IPS-18a (cell line): ENCODE measurements at regions not wholly inside any gene's neighbourhood (a gene's known extent, or its start where the extent isn't known, plus 50 kb on each side); places are given as distances from the start of the nearest gene placed in this dataset.

ENCODE experiments used
- H3K27ac ChIP-seq: one replicate; pipeline ENCODE4 v1.5.1; 2013; ENCODE audit warnings: low read length
- H3K27me3 ChIP-seq: one replicate; pipeline ENCODE4 v1.6.1; 2013; ENCODE audit warnings: mild to moderate bottlenecking, low read length; ENCODE audit not compliant: control insufficient read depth, insufficient read depth
- H3K36me3 ChIP-seq: one replicate; pipeline ENCODE4 v1.6.1; 2013; ENCODE audit warnings: low read depth, low read length; ENCODE audit not compliant: control insufficient read depth
- H3K4me1 ChIP-seq: one replicate; pipeline ENCODE4 v1.6.1; 2013; ENCODE audit warnings: low read depth, low read length; ENCODE audit not compliant: control insufficient read depth
- H3K4me3 ChIP-seq: one replicate; pipeline ENCODE4 v1.5.1; 2013; ENCODE audit warnings: low read length
- H3K9ac ChIP-seq: one replicate; pipeline ENCODE4 v1.6.1; 2013; ENCODE audit warnings: mild to moderate bottlenecking, low read length, moderate library complexity
- H3K9me3 ChIP-seq: one replicate; pipeline ENCODE4 v1.6.1; 2013; ENCODE audit warnings: low read depth, low read length; ENCODE audit not compliant: control insufficient read depth

- Histone ChIP-seq H3K27me3 (no peaks in the 10 kb centered on the region), H3K9me3 (no peaks in the 10 kb centered on the region), H3K4me1 (no peaks in the 10 kb centered on the region), H3K4me3 (no peak overlapping the region), H3K36me3 (no peaks in the 10 kb centered on the region), H3K27ac (no peak overlapping the region), H3K9ac (no peak overlapping the region)
Measured at GRCh38 chr17:72426321-72426720, 305.5 kb downstream of the SOX9 start.

GRCh38 chr17:72426948-72427760 lies 306.3 kb downstream of the SOX9 start:
- H3K4me1 ChIP-seq, result no peaks in the 10 kb centered on the region
- no peak overlapping the region for H3K27ac ChIP-seq
- no peak overlapping the region for H3K4me3 ChIP-seq
- no peak overlapping the region for H3K9ac ChIP-seq
- H3K36me3 ChIP-seq, result no peaks in the 10 kb centered on the region
- no peaks in the 10 kb centered on the region for H3K27me3 ChIP-seq
- H3K9me3 ChIP-seq, result no peaks in the 10 kb centered on the region

- no peaks in the 10 kb centered on the region for H3K9me3 ChIP-seq
- no peak overlapping the region for H3K4me3 ChIP-seq
- no peak overlapping the region for H3K27ac ChIP-seq
- H3K9ac ChIP-seq, result no peak overlapping the region
- no peaks in the 10 kb centered on the region for H3K4me1 ChIP-seq
- no peaks in the 10 kb centered on the region for H3K36me3 ChIP-seq
- H3K27me3 ChIP-seq, result no peaks in the 10 kb centered on the region
Measured at GRCh38 chr17:72427761-72428109, 306.9 kb downstream of the SOX9 start.

- H3K9ac ChIP-seq, result no peak overlapping the region
- no peaks in the 10 kb centered on the region for H3K9me3 ChIP-seq
- H3K36me3 ChIP-seq, result no peaks in the 10 kb centered on the region
- no peak overlapping the region for H3K4me3 ChIP-seq
- H3K27me3 ChIP-seq, result no peaks in the 10 kb centered on the region
- H3K4me1 ChIP-seq, result no peaks in the 10 kb centered on the region
- no peak overlapping the region for H3K27ac ChIP-seq
Measured at GRCh38 chr17:72429066-72429638, 308.3 kb downstream of the SOX9 start.

- Histone ChIP-seq H3K27me3 (no peaks in the 10 kb centered on the region), H3K9me3 (no peaks in the 10 kb centered on the region), H3K36me3 (no peaks in the 10 kb centered on the region), H3K9ac (no peak overlapping the region), H3K4me3 (no peak overlapping the region), H3K4me1 (no peaks in the 10 kb centered on the region), H3K27ac (no peak overlapping the region)
Measured at GRCh38 chr17:72430611-72431432, 310.0 kb downstream of the SOX9 start.

GRCh38 chr17:72432143-72432621 lies 311.4 kb downstream of the SOX9 start:
- Histone ChIP-seq H3K4me1 (no peaks in the 10 kb centered on the region), H3K36me3 (no peaks in the 10 kb centered on the region), H3K9me3 (no peaks in the 10 kb centered on the region), H3K27ac (no peak overlapping the region), H3K27me3 (no peaks in the 10 kb centered on the region), H3K4me3 (no peak overlapping the region), H3K9ac (no peak overlapping the region)

GRCh38 chr17:72432881-72433280 lies 312.1 kb downstream of the SOX9 start:
- H3K27me3 ChIP-seq, result no peaks in the 10 kb centered on the region
- H3K4me3 ChIP-seq, result no peak overlapping the region
- no peak overlapping the region for H3K9ac ChIP-seq
- H3K4me1 ChIP-seq, result no peaks in the 10 kb centered on the region
- no peaks in the 10 kb centered on the region for H3K9me3 ChIP-seq
- no peaks in the 10 kb centered on the region for H3K36me3 ChIP-seq
- H3K27ac ChIP-seq, result no peak overlapping the region

GRCh38 chr17:72433797-72434196 lies 313.0 kb downstream of the SOX9 start:
- Histone ChIP-seq H3K4me3 (no peak overlapping the region), H3K36me3 (no peaks in the 10 kb centered on the region), H3K27ac (no peak overlapping the region), H3K9me3 (no peaks in the 10 kb centered on the region), H3K27me3 (no peaks in the 10 kb centered on the region), H3K4me1 (no peaks in the 10 kb centered on the region), H3K9ac (no peak overlapping the region)

- H3K4me3 ChIP-seq, result no peak overlapping the region
- no peaks in the 10 kb centered on the region for H3K27me3 ChIP-seq
- H3K27ac ChIP-seq, result no peak overlapping the region
- no peaks in the 10 kb centered on the region for H3K4me1 ChIP-seq
- H3K9me3 ChIP-seq, result no peaks in the 10 kb centered on the region
- no peaks in the 10 kb centered on the region for H3K36me3 ChIP-seq
- H3K9ac ChIP-seq, result no peak overlapping the region
Measured at GRCh38 chr17:72434581-72434980, 313.8 kb downstream of the SOX9 start.

GRCh38 chr17:72434991-72435618 lies 314.3 kb downstream of the SOX9 start:
- Histone ChIP-seq H3K27ac (no peak overlapping the region), H3K27me3 (no peaks in the 10 kb centered on the region), H3K4me1 (no peaks in the 10 kb centered on the region), H3K4me3 (no peak overlapping the region), H3K36me3 (no peaks in the 10 kb centered on the region), H3K9me3 (no peaks in the 10 kb centered on the region), H3K9ac (no peak overlapping the region)

- no peak overlapping the region for H3K27ac ChIP-seq
- no peaks in the 10 kb centered on the region for H3K9me3 ChIP-seq
- no peaks in the 10 kb centered on the region for H3K27me3 ChIP-seq
- no peak overlapping the region for H3K4me3 ChIP-seq
- no peaks in the 10 kb centered on the region for H3K4me1 ChIP-seq
- no peaks in the 10 kb centered on the region for H3K36me3 ChIP-seq
- no peak overlapping the region for H3K9ac ChIP-seq
Measured at GRCh38 chr17:72438783-72439182, 318.0 kb downstream of the SOX9 start.
